ENCODE measurements at regions not wholly inside any gene's neighbourhood (a gene's known extent, or its start where the extent isn't known, plus 50 kb on each side); places are given as distances from the start of the nearest gene placed in this dataset.

DNA sequence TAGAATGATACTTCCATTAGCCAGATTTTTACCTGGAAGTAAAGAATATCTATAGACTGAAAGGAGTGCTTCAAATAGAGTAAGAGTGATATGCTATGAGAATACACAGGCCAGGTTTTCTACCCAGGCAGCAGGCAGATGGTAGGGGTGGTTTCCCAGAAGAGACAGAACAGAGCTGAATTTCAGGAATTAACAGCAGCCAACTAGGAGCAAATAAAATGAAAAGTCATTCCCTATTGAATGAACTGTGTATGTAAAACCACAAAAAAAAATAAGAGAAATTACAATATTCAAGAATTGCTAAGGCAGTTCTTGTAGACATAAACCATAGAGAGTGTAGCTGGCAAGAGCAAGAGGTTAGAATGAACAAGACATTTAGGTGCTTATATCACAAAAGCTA, 336.8 kb downstream of the KCNJ3 start:
- no peak for TF ChIP-seq POLR2A (IDR thresholded peaks at IDR 0.05)
- TF ChIP-seq, protein P1, sequence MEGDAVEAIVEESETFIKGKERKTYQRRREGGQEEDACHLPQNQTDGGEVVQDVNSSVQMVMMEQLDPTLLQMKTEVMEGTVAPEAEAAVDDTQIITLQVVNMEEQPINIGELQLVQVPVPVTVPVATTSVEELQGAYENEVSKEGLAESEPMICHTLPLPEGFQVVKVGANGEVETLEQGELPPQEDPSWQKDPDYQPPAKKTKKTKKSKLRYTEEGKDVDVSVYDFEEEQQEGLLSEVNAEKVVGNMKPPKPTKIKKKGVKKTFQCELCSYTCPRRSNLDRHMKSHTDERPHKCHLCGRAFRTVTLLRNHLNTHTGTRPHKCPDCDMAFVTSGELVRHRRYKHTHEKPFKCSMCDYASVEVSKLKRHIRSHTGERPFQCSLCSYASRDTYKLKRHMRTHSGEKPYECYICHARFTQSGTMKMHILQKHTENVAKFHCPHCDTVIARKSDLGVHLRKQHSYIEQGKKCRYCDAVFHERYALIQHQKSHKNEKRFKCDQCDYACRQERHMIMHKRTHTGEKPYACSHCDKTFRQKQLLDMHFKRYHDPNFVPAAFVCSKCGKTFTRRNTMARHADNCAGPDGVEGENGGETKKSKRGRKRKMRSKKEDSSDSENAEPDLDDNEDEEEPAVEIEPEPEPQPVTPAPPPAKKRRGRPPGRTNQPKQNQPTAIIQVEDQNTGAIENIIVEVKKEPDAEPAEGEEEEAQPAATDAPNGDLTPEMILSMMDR (IDR thresholded peaks at IDR 0.05 in 4 of 5, conservative IDR thresholded peaks at IDR 0.05 in 1 of 5) = no peak
- intact Hi-C loops (cut with DNase I; ENCODE audit: low total_unique reads) = no loop called here
- no peak overlapping the region for H3K4me3 ChIP-seq
- no peak overlapping the region for H3K27ac ChIP-seq
- no peak for DNase-seq
- in situ Hi-C loops (cut with MboI; ENCODE audit: low sequenced_read_pairs in 4 of 4) = no loop called here
- H3K27me3 ChIP-seq = no peaks in the 10 kb centered on the region
- H3K9me3 ChIP-seq = no peaks in the 10 kb centered on the region
- no peak for ATAC-seq
- H3K4me1 ChIP-seq = no peaks in the 10 kb centered on the region
- H3K36me3 ChIP-seq = no peaks in the 10 kb centered on the region

DNA sequence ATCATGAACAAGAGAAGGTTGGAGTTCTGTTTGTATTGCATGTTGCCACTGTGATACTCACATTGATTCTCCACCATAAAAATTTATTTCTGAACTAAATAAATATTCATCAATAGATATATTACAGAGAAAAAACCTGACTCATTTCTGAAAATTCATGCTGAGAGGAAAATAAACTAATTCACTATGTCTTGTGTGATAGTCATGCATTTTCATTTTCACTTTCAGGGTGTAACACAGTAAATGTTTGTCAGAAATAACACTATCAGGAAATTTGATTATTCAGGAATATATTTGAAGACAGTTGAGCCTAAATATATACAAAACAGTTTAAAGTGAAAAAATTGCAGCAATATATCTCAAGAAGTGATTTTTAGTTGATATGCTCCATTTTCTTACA, 335.2 kb downstream of the KCNJ3 start:
- Histone ChIP-seq H3K4me1 (no peaks in the 10 kb centered on the region), H3K9me3 (no peaks in the 10 kb centered on the region), H3K27me3 (no peaks in the 10 kb centered on the region), H3K36me3 (no peaks in the 10 kb centered on the region), H3K4me3 (no peak overlapping the region), H3K27ac (no peak overlapping the region)
- ATAC-seq = no peak
- DNase-seq = no peak
- in situ Hi-C loops (cut with MboI; ENCODE audit: low sequenced_read_pairs in 4 of 4) (no loop called here), intact Hi-C loops (cut with DNase I; ENCODE audit: low total_unique reads) (no loop called here)
- no peak for TF ChIP-seq POLR2A (IDR thresholded peaks at IDR 0.05)
- TF ChIP-seq, protein P1 (IDR thresholded peaks at IDR 0.05 in 4 of 5, conservative IDR thresholded peaks at IDR 0.05 in 1 of 5) = no peak

DNA sequence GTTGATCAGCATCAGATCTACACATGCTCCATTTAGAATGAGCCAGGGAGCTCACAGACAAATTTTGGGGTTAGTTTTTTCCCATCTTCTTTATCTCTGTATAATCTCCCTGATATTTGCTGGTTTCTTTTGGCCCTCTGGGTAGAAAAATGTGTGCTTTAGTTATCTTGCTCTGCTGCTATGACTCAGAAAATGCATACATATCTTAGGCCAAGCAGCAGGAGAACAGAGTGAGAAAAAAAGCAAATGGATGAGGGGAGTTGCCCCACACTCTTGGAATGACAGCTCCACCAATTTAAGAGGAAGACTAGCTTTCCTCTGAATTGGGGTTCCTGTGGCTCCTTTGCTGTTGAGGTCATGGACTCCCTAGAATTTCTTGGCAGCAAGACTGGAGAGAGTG, 331.8 kb downstream of the KCNJ3 start:
- intact Hi-C loops (cut with DNase I; ENCODE audit: low total_unique reads) = no loop called here
- Histone ChIP-seq H3K9me3 (no peaks in the 10 kb centered on the region), H3K4me3 (no peak overlapping the region), H3K27ac (no peak overlapping the region), H3K27me3 (no peaks in the 10 kb centered on the region), H3K36me3 (no peaks in the 10 kb centered on the region), H3K4me1 (no peaks in the 10 kb centered on the region)
- TF ChIP-seq POLR2A (IDR thresholded peaks at IDR 0.05) = no peak
- DNase-seq (no peak), ATAC-seq (no peak)
- in situ Hi-C loops (cut with MboI; ENCODE audit: low sequenced_read_pairs in 4 of 4) = no loop called here

DNA sequence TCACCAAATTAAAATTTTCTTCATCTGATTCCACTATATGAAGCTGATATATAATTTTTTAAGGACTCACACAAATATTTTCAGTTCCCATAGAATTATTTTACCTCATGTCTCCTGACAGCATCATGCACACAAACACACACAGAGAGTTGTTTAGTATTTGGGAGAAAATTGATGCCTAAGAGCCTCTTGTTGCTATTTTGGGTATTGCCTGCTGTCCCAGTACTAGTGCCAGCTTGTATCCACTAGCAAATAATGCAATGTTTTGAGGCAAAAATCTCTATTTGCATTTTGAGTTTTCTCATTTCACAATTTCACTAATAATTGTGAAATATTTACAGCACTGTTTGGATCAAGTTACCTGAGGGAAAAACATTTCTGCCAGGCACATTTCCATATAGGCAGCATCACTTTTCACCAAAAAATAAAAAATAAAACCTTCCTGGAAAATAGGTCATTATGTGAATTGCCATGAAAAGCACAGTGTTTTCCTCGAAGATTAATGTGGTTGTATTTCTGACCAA, 328.2 kb downstream of the KCNJ3 start:
- TF ChIP-seq, protein P1 (IDR thresholded peaks at IDR 0.05 in 4 of 5, conservative IDR thresholded peaks at IDR 0.05 in 1 of 5) = no peak
- TF ChIP-seq POLR2A (IDR thresholded peaks at IDR 0.05) = no peak
- Histone ChIP-seq H3K36me3 (no peaks in the 10 kb centered on the region), H3K27ac (no peak overlapping the region), H3K9me3 (no peaks in the 10 kb centered on the region), H3K4me3 (no peak overlapping the region), H3K4me1 (no peaks in the 10 kb centered on the region), H3K27me3 (no peaks in the 10 kb centered on the region)
- ATAC-seq (no peak), DNase-seq (no peak)
- in situ Hi-C loops (cut with MboI; ENCODE audit: low sequenced_read_pairs in 4 of 4) = no loop called here
- intact Hi-C loops (cut with DNase I; ENCODE audit: low total_unique reads) = no loop called here

DNA sequence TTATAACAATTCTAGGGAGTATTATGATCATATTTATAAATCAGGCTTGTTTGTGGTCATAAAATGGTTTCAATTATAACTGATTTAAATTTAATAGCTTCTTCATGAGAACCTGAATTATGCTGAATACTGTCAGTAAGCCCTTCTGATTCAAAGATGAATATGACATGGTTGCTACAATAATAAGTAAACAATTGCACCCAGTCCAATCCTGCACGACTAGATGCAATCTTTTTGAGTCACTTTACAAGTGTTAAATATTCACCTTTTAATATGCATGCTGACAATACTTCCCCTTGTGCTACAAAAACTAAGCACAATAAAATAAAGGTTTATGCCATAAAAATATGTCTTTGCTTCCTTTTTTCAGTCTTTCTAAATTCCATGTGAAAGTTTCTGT, 325.2 kb downstream of the KCNJ3 start:
- no peak for ATAC-seq
- TF ChIP-seq, protein P1 (IDR thresholded peaks at IDR 0.05 in 4 of 5, conservative IDR thresholded peaks at IDR 0.05 in 1 of 5) = no peak
- TF ChIP-seq POLR2A (IDR thresholded peaks at IDR 0.05) = no peak
- Histone ChIP-seq H3K9me3 (no peaks in the 10 kb centered on the region), H3K27me3 (no peaks in the 10 kb centered on the region), H3K4me3 (no peak overlapping the region), H3K27ac (no peak overlapping the region), H3K4me1 (no peaks in the 10 kb centered on the region), H3K36me3 (no peaks in the 10 kb centered on the region)
- in situ Hi-C loops (cut with MboI; ENCODE audit: low sequenced_read_pairs in 4 of 4) (no loop called here), intact Hi-C loops (cut with DNase I; ENCODE audit: low total_unique reads) (no loop called here)
- no peak for DNase-seq
